SK-N-SH (cell line): ENCODE measurements at regions not wholly inside any gene's neighbourhood (a gene's known extent, or its start where the extent isn't known, plus 50 kb on each side); places are given as distances from the start of the nearest gene placed in this dataset.

Source experiments
- TF ChIP-seq, protein P1 (sequence below): fragments of 150-350 bp; IDR thresholded peaks from 2 replicates; pipeline ENCODE4 v1.6.1; 2017; ENCODE audit warnings: antibody characterized with exemption, low read length, low read depth, borderline replicate concordance
- TF ChIP-seq, protein P2 (sequence below): fragments of 200-600 bp; sonication (generic); IDR thresholded peaks from 2 replicates; pipeline ENCODE4 v1.6.1; 2017; ENCODE audit warnings: antibody characterized with exemption, mild to moderate bottlenecking, moderate library complexity

DNA sequence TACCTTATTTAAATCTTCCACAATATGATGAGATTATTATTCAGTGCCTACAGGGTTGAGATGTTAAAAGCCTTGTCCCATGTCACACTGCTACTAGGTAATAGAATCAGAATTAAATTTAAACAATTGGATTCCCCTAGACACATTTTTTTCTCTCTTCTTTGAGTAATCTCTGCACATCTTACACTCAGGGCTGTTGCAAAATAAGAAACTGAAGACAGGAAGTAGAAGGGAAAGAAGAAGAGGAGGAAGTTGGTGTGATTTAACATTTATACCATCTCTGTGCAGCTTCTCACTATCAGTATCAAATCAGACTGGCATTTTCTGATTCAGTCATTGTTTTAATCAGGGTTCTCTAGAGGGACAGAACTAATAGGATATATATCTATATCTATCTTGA is 677.6 kb downstream of the IRS1 start:
- TF ChIP-seq, protein P1, sequence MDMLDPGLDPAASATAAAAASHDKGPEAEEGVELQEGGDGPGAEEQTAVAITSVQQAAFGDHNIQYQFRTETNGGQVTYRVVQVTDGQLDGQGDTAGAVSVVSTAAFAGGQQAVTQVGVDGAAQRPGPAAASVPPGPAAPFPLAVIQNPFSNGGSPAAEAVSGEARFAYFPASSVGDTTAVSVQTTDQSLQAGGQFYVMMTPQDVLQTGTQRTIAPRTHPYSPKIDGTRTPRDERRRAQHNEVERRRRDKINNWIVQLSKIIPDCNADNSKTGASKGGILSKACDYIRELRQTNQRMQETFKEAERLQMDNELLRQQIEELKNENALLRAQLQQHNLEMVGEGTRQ: no peak
- TF ChIP-seq, protein P2, sequence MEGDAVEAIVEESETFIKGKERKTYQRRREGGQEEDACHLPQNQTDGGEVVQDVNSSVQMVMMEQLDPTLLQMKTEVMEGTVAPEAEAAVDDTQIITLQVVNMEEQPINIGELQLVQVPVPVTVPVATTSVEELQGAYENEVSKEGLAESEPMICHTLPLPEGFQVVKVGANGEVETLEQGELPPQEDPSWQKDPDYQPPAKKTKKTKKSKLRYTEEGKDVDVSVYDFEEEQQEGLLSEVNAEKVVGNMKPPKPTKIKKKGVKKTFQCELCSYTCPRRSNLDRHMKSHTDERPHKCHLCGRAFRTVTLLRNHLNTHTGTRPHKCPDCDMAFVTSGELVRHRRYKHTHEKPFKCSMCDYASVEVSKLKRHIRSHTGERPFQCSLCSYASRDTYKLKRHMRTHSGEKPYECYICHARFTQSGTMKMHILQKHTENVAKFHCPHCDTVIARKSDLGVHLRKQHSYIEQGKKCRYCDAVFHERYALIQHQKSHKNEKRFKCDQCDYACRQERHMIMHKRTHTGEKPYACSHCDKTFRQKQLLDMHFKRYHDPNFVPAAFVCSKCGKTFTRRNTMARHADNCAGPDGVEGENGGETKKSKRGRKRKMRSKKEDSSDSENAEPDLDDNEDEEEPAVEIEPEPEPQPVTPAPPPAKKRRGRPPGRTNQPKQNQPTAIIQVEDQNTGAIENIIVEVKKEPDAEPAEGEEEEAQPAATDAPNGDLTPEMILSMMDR: no peak
